Sciatic nerve (tissue), 2 donors: ENCODE measurements at regions not wholly inside any gene's neighbourhood (a gene's known extent, or its start where the extent isn't known, plus 50 kb on each side); places are given as distances from the start of the nearest gene placed in this dataset.
A peak's percentile ranks its signal among the peaks of the same experiment; 100 is the strongest.
"Not testable (repeated sequence)": the region's sequence is repeated elsewhere in the genome, so short reads cannot be mapped to it uniquely, and the experiment has no call there.

Experiments
- ATAC-seq: fragments of 200-7000 bp; cut with Tn5 transposase; one replicate; pipeline ENCODE4 v1.9.1; 2020; ENCODE audit warnings: mild to moderate bottlenecking, moderate library complexity
- DNase-seq: peaks from one replicate; pipeline ENCODE4 v3.0.0-alpha.2; 2020; ENCODE audit warnings: low spot score
- intact Hi-C: fragments of 100-400 bp; cut with DNase I; formaldehyde crosslinking; loops from one replicate; pipeline ENCODE4 v1.14.2; 2022
- donor health status: DM: no; HTN: no; CAD: no.
- donor health status: DM: no; HTN: no; CAD: no.

GRCh38 chr15:93816815-93817214, 414.5 kb upstream of the MCTP2 start:
- ATAC-seq, result no peak
- intact Hi-C loops, result no loop called here
- DNase-seq, result no peak

- ATAC-seq, result no peak
These were observed 420.1 kb upstream of the MCTP2 start for GRCh38 chr15:93811305-93811704.

GRCh38 chr15:93809516-93809915, 421.8 kb upstream of the MCTP2 start:
- ATAC-seq (no peak), DNase-seq (no peak)
- intact Hi-C loops, result no loop called here

More at GRCh38 chr15:93811305-93811704, 420.1 kb upstream of the MCTP2 start:
- no peak for DNase-seq
- intact Hi-C loops, result no loop called here

GRCh38 chr15:93803421-93804152, 427.8 kb upstream of the MCTP2 start:
- peak; percentile 71 for DNase-seq
- peak; percentile 80 for ATAC-seq
- intact Hi-C loops, result no loop called here

- ATAC-seq, result no peak
- intact Hi-C loops, result no loop called here
These were observed 430.2 kb upstream of the MCTP2 start for GRCh38 chr15:93801206-93801605.

GRCh38 chr15:93800805-93801204, 430.6 kb upstream of the MCTP2 start:
- intact Hi-C loops, result no loop called here
- DNase-seq, result no peak
- no peak for ATAC-seq

More at GRCh38 chr15:93801206-93801605, 430.2 kb upstream of the MCTP2 start:
- DNase-seq, result no peak

GRCh38 chr15:93789441-93789840, 441.9 kb upstream of the MCTP2 start:
- intact Hi-C loops, result no loop called here
- DNase-seq, result no peak
- ATAC-seq, result no peak

- ATAC-seq (no peak), DNase-seq (no peak)
- intact Hi-C loops, result no loop called here
These were observed 451.3 kb upstream of the MCTP2 start for GRCh38 chr15:93780073-93780472.

- DNase-seq (no peak), ATAC-seq (no peak)
- intact Hi-C loops, result no loop called here
These were observed 452.0 kb upstream of the MCTP2 start for GRCh38 chr15:93779341-93779740.

- DNase-seq (no peak), ATAC-seq (no peak)
- intact Hi-C loops, result no loop called here
These were observed 459.9 kb upstream of the MCTP2 start for GRCh38 chr15:93771196-93772030.

- intact Hi-C loops, result no loop called here
- no peak for ATAC-seq
- no peak for DNase-seq
These were observed 460.6 kb upstream of the MCTP2 start for GRCh38 chr15:93770788-93771187.

- intact Hi-C loops, result no loop called here
- DNase-seq, result no peak
- ATAC-seq, result no peak
These were observed 469.3 kb upstream of the MCTP2 start for GRCh38 chr15:93762036-93762435.

GRCh38 chr15:93759629-93760028, 471.7 kb upstream of the MCTP2 start:
- intact Hi-C loops, result no loop called here
- ATAC-seq (no peak), DNase-seq (no peak)

- ATAC-seq (no peak), DNase-seq (no peak)
- intact Hi-C loops, result no loop called here
These were observed 472.5 kb upstream of the MCTP2 start for GRCh38 chr15:93758824-93759223.

- DNase-seq, result no peak
- no peak for ATAC-seq
- intact Hi-C loops, result loop anchor here (5.0 kb wide), 1 partner anchor 1761 kb away; no protein-coding TSS in a partner anchor
These were observed 482.7 kb upstream of the MCTP2 start for GRCh38 chr15:93748710-93749109.

- DNase-seq, intact Hi-C loops, ATAC-seq: not testable (repeated sequence)
These were observed 496.4 kb upstream of the MCTP2 start for GRCh38 chr15:93734976-93735375.

GRCh38 chr15:93730724-93731123, 500.6 kb upstream of the MCTP2 start:
- DNase-seq, result no peak
- intact Hi-C loops, result no loop called here
- ATAC-seq, result no peak

- intact Hi-C loops, result no loop called here
- ATAC-seq (no peak), DNase-seq (no peak)
These were observed 509.2 kb upstream of the MCTP2 start for GRCh38 chr15:93722165-93722564.

GRCh38 chr15:93720607-93721006, 510.8 kb upstream of the MCTP2 start:
- ATAC-seq (no peak), DNase-seq (no peak)
- intact Hi-C loops, result no loop called here

GRCh38 chr15:93719921-93720351, 511.4 kb upstream of the MCTP2 start:
- intact Hi-C loops, result no loop called here
- no peak for DNase-seq
- no peak for ATAC-seq
